B cell (primary cell): ENCODE measurements at regions not wholly inside any gene's neighbourhood (a gene's known extent, or its start where the extent isn't known, plus 50 kb on each side); places are given as distances from the start of the nearest gene placed in this dataset.
"Not testable (repeated sequence)": the region's sequence is repeated elsewhere in the genome, so short reads cannot be mapped to it uniquely, and the experiment has no call there.

Experiments
- ATAC-seq: fragments of 200-7000 bp; cut with Tn5 transposase; one replicate; pipeline ENCODE4 v1.10.0; 2021; ENCODE audit warnings: low read depth, mild to moderate bottlenecking, moderate number of reproducible peaks, moderate library complexity
- CTCF ChIA-PET: fragments of 350-600 bp; sonication (Branson Sonifier 250); formaldehyde crosslinking; loops from one replicate; lab custom pipeline; 2021; ENCODE audit warnings: antibody characterized with exemption, inconsistent platforms; lab: Charles Lee
- POLR2A ChIA-PET: fragments of 350-600 bp; sonication (Branson Sonifier 250); formaldehyde crosslinking; loops from one replicate; lab custom pipeline; 2021; ENCODE audit warnings: antibody characterized with exemption; lab: Charles Lee
- DNase-seq: peaks from one replicate; pipeline ENCODE4 v3.0.0; 2013
- H2AFZ ChIP-seq: 2 replicates; pipeline ENCODE4 v1.6.1; 2012; ENCODE audit warnings: mild to moderate bottlenecking, low read depth, low read length; ENCODE audit not compliant: insufficient read depth, poor library complexity, severe bottlenecking
- H3K27ac ChIP-seq, 2 donors: 1 replicate in 1 of 2; 2 replicates in 1 of 2; pipeline ENCODE4 v1.5.1; 2012 to 2013; ENCODE audit warnings: low read length in 2 of 2, mild to moderate bottlenecking in 2 of 2, moderate library complexity in 1 of 2
- H3K27me3 ChIP-seq, 4 experiments: fragments of 200-600 bp in 1 of 4; sonication (generic) in 1 of 4; replicated peaks in 1 of 4; 1 replicate in 2 of 4; 2 replicates in 2 of 4; pipeline versions ENCODE4 v1.6.1 to v1.7.0; 2013 to 2016; ENCODE audit warnings: low read length in 3 of 4, mild to moderate bottlenecking in 2 of 4, mixed read lengths in 1 of 4, moderate library complexity in 1 of 4; ENCODE audit not compliant: insufficient read depth in 4 of 4, control insufficient read depth in 3 of 4; ENCODE audit errors: control extremely low read depth in 1 of 4
- H3K36me3 ChIP-seq, 2 experiments: replicated peaks in 1 of 2; 1 replicate in 1 of 2; 2 replicates in 1 of 2; pipeline versions ENCODE4 v1.6.1 to v1.7.1; 2013; ENCODE audit warnings: low read length in 1 of 2; ENCODE audit not compliant: insufficient read depth in 2 of 2, control insufficient read depth in 1 of 2; ENCODE audit errors: control extremely low read depth in 1 of 2, extremely low read depth in 1 of 2
- H3K4me1 ChIP-seq, 2 donors: fragments of 200-600 bp in 1 of 2; sonication (generic) in 1 of 2; 1 replicate in 1 of 2; 2 replicates in 1 of 2; pipeline versions ENCODE4 v1.5.1 to v1.6.1; 2013 to 2017; ENCODE audit warnings: low read length in 2 of 2; ENCODE audit not compliant: control insufficient read depth in 2 of 2, insufficient read depth in 2 of 2
- H3K4me2 ChIP-seq: replicated peaks from 2 replicates; pipeline ENCODE3; 2012; ENCODE audit warnings: mild to moderate bottlenecking, low read depth, low read length; ENCODE audit not compliant: poor library complexity, severe bottlenecking
- H3K4me3 ChIP-seq, 5 experiments: fragments of 200-600 bp in 1 of 5; sonication (generic) in 1 of 5; 1 replicate in 3 of 5; 2 replicates in 2 of 5; pipeline versions ENCODE4 v1.5.1 to v1.7.0; 2011 to 2016; ENCODE audit warnings: low read length in 4 of 5, mild to moderate bottlenecking in 4 of 5, low read depth in 2 of 5, control low read depth in 1 of 5, moderate library complexity in 1 of 5; ENCODE audit not compliant: insufficient read depth in 1 of 5; ENCODE audit errors: control extremely low read depth in 1 of 5, extremely low read depth in 1 of 5
- H3K79me2 ChIP-seq: fragments of 200-600 bp; sonication (generic); one replicate; pipeline ENCODE4 v1.6.0; 2016; ENCODE audit warnings: low read length; ENCODE audit not compliant: control insufficient read depth, insufficient read depth
- H3K9ac ChIP-seq: fragments of 200-600 bp; sonication (generic); 2 replicates; pipeline ENCODE4 v1.6.1; 2017; ENCODE audit warnings: mild to moderate bottlenecking, low read length, moderate library complexity
- H3K9me3 ChIP-seq, 3 donors: one replicate each; pipeline versions ENCODE4 v1.6.1 to v1.7.1; 2013; ENCODE audit warnings: low read length in 2 of 3; ENCODE audit not compliant: control insufficient read depth in 2 of 3, insufficient read depth in 1 of 3; ENCODE audit errors: control extremely low read depth in 1 of 3
- H4K20me1 ChIP-seq: 2 replicates; pipeline ENCODE4 v1.6.0; 2012; ENCODE audit warnings: mild to moderate bottlenecking, low read length; ENCODE audit not compliant: insufficient read depth, control insufficient read depth, poor library complexity, severe bottlenecking
- H3K27ac Mint-ChIP-seq: one replicate; pipeline ENCODE4 v1.8.0; 2021; ENCODE audit warnings: mixed read lengths
- H3K27me3 Mint-ChIP-seq: one replicate; pipeline ENCODE4 v1.8.0; 2021; ENCODE audit warnings: mixed read lengths
- H3K4me1 Mint-ChIP-seq: one replicate; pipeline ENCODE4 v1.8.0; 2021; ENCODE audit warnings: mixed read lengths
- H3K4me3 Mint-ChIP-seq: one replicate; pipeline ENCODE4 v1.8.0; 2021; ENCODE audit warnings: mixed read lengths
- H3K9me3 Mint-ChIP-seq: one replicate; pipeline ENCODE4 v1.8.0; 2022; ENCODE audit warnings: mixed read lengths; ENCODE audit not compliant: insufficient read depth
- EZH2 ChIP-seq: IDR thresholded peaks from 2 replicates; pipeline ENCODE4 v1.6.1; 2012; ENCODE audit warnings: borderline replicate concordance, low read depth, mild to moderate bottlenecking, moderate library complexity, low read length; ENCODE audit not compliant: insufficient read depth, poor library complexity, severe bottlenecking
- WGBS: methylation state at CpG from one replicate; pipeline ENCODE4 v1.1.5; 2013; ENCODE audit warnings: missing lambda C conversion rate; ENCODE audit not compliant: insufficient coverage; 5-methylcytosine and 5-hydroxymethylcytosine counted together
- intact Hi-C: fragments of 100-400 bp; cut with micrococcal nuclease; formaldehyde crosslinking; loops from one replicate; pipeline ENCODE4 v1.10.0; 2022
- TF ChIP-seq, protein P1 (sequence below): fragments of 200-600 bp; IDR thresholded peaks from one replicate; pipeline ENCODE4 v1.8.0; 2022; ENCODE audit warnings: antibody characterized with exemption, mild to moderate bottlenecking

DNA sequence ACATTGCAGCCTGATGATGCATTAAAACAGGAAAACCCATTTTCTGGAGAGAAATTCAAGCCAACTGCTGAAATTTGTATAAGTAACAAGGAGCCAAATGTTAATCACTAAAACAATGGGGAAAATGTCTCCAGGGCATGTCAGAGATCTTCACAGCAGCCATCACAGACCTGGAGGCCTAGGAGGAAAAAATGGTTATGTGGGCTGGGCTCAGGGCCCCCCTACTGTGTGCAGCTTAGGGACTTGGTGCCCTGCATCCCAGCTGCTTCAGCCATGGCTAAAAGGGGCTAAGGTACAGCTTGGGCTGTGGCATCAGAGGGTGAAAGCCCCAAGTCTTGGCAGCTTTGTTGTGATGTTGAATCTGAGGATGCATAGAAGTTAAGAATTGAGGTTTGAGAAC, 479.8 kb downstream of the BCKDHB start:
- Histone ChIP-seq H3K27ac (no peak overlapping the region), H2AFZ (no peak overlapping the region), H3K4me1 (no peaks in the 10 kb centered on the region), H3K27me3 (no peaks in the 10 kb centered on the region), H3K9ac (no peak overlapping the region), H3K4me2 (no peak overlapping the region), H4K20me1 (no peaks in the 10 kb centered on the region), H3K4me3 (no peak overlapping the region), H3K79me2 (no peaks in the 10 kb centered on the region), H3K36me3 (no peaks in the 10 kb centered on the region), H3K9me3 (peaks cover 0 to 7% (median 0%) of the 10 kb centered on the region in 3 donors)
- DNase-seq (no peak), ATAC-seq (no peak)
- no peak overlapping the region for H3K27ac Mint-ChIP-seq
- peaks cover 3% of the 10 kb centered on the region for H3K9me3 Mint-ChIP-seq
- H3K4me1 Mint-ChIP-seq, result no peaks in the 10 kb centered on the region
- ChIA-PET CTCF (no interaction called here), POLR2A (no interaction called here)
- TF ChIP-seq, protein P1, sequence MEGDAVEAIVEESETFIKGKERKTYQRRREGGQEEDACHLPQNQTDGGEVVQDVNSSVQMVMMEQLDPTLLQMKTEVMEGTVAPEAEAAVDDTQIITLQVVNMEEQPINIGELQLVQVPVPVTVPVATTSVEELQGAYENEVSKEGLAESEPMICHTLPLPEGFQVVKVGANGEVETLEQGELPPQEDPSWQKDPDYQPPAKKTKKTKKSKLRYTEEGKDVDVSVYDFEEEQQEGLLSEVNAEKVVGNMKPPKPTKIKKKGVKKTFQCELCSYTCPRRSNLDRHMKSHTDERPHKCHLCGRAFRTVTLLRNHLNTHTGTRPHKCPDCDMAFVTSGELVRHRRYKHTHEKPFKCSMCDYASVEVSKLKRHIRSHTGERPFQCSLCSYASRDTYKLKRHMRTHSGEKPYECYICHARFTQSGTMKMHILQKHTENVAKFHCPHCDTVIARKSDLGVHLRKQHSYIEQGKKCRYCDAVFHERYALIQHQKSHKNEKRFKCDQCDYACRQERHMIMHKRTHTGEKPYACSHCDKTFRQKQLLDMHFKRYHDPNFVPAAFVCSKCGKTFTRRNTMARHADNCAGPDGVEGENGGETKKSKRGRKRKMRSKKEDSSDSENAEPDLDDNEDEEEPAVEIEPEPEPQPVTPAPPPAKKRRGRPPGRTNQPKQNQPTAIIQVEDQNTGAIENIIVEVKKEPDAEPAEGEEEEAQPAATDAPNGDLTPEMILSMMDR, result no peak
- TF ChIP-seq EZH2, result no peak
- intact Hi-C loops, result no loop called here
- no peaks in the 10 kb centered on the region for H3K27me3 Mint-ChIP-seq
- no peak overlapping the region for H3K4me3 Mint-ChIP-seq

DNA sequence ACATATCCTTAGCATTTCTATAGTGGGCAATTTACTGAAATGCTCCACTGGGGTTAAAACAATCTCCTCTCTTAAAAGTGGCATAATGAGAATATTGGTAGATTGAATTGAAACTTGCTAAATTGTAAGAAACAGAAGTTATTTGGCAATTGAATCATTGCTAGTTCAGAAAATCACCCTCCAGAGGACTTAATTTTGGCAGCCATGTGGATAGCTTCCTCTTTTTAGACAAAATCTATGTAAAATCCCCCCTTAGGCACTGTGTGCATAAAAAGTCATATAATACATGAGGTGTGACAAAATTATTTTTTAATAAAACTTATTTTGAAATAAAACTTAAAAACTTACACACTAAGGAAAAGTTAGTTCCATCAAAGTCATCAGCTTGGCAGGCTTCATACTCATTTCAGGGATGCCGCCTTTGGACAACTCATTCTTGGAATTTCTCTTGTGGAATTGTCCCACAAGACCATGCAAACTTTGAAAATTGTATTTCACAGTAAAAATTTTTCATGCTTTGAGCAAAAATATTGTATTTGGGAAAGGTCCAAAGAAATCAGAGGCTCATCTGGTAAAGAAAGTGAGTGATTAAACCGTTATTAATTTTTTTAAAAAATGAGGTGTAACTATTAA, 473.0 kb downstream of the BCKDHB start:
- ChIA-PET CTCF (no interaction called here), POLR2A (no interaction called here)
- Histone ChIP-seq H3K4me2 (no peak overlapping the region), H3K27me3 (no peaks in the 10 kb centered on the region), H3K4me3 (no peak overlapping the region), H3K4me1 (no peaks in the 10 kb centered on the region), H2AFZ (no peak overlapping the region), H4K20me1 (no peaks in the 10 kb centered on the region), H3K79me2 (no peaks in the 10 kb centered on the region), H3K9ac (no peak overlapping the region), H3K36me3 (no peaks in the 10 kb centered on the region), H3K9me3 (no peaks in the 10 kb centered on the region), H3K27ac (no peak overlapping the region)
- Mint-ChIP-seq H3K27ac (no peak overlapping the region), H3K4me3 (no peak overlapping the region), H3K27me3 (no peaks in the 10 kb centered on the region), H3K4me1 (no peaks in the 10 kb centered on the region), H3K9me3 (no peaks in the 10 kb centered on the region)
- intact Hi-C loops, result no loop called here
- ATAC-seq (no peak), DNase-seq (no peak)
- no CpG with 5 or more reads among the region's 2 CpGs for WGBS
- TF ChIP-seq, protein P1, result no peak
- no peak for TF ChIP-seq EZH2

DNA sequence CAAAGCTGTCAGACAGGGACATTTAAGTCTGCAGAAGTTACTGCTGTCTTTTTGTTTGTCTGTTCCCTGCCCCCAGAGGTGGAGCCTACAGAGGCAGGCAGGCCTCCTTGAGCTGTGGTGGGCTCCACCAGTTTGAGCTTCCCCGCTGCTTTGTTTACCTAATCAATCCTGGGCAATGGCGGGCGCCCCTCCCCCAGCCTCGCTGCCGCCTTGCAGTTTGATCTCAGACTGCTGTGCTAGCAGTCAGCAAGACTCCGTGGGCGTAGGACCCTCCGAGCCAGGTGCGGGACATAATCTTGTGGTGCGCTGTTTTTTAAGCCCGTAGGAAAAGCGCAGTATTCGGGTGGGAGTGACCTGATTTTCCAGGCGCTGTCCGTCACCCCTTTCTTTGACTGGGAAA, 466.8 kb downstream of the BCKDHB start:
- POLR2A ChIA-PET, H3K9me3 ChIP-seq, DNase-seq, H3K9me3 Mint-ChIP-seq, H3K9ac ChIP-seq, H3K27ac Mint-ChIP-seq, intact Hi-C loops, H3K27me3 Mint-ChIP-seq, H3K4me3 Mint-ChIP-seq, ATAC-seq, H4K20me1 ChIP-seq, H2AFZ ChIP-seq, H3K27me3 ChIP-seq, H3K36me3 ChIP-seq, H3K4me1 ChIP-seq, H3K79me2 ChIP-seq, CTCF ChIA-PET, H3K4me2 ChIP-seq, H3K4me3 ChIP-seq, H3K27ac ChIP-seq, H3K4me1 Mint-ChIP-seq: not testable (repeated sequence)
- WGBS, result 92% methylated on average over 14 of the region's 15 CpGs
